PC-9 (cell line): ENCODE measurements at regions not wholly inside any gene's neighbourhood (a gene's known extent, or its start where the extent isn't known, plus 50 kb on each side); places are given as distances from the start of the nearest gene placed in this dataset.

Source experiments
- CTCF ChIP-seq: fragments of 200-600 bp; sonication (generic); conservative IDR thresholded peaks from 2 replicates; pipeline ENCODE4 v1.6.1; 2017; ENCODE audit warnings: mixed run types, antibody characterized with exemption, mild to moderate bottlenecking, moderate library complexity
- EZH2 ChIP-seq: fragments of 200-600 bp; sonication (generic); IDR thresholded peaks from 2 replicates; pipeline ENCODE4 v1.8.0; 2017; ENCODE audit warnings: antibody characterized with exemption, low read depth

GRCh38 chr16:62853887-62854286, 817.6 kb upstream of the CDH8 start:
- TF ChIP-seq CTCF (no peak), EZH2 (no peak)
